ENCODE measurements at regions not wholly inside any gene's neighbourhood (a gene's known extent, or its start where the extent isn't known, plus 50 kb on each side); places are given as distances from the start of the nearest gene placed in this dataset.
"Not testable (repeated sequence)": the region's sequence is repeated elsewhere in the genome, so short reads cannot be mapped to it uniquely, and the experiment has no call there.

GRCh38 chr9:22217254-22217653, 208.1 kb upstream of the CDKN2B start:
- DNase-seq (ENCODE audit: low read depth in 1 of 2, low spot score in 1 of 2) = no peak

GRCh38 chr9:22225856-22226255, 216.8 kb upstream of the CDKN2B start:
- not testable (repeated sequence) for DNase-seq (ENCODE audit: low read depth in 1 of 2, low spot score in 1 of 2)

DNA sequence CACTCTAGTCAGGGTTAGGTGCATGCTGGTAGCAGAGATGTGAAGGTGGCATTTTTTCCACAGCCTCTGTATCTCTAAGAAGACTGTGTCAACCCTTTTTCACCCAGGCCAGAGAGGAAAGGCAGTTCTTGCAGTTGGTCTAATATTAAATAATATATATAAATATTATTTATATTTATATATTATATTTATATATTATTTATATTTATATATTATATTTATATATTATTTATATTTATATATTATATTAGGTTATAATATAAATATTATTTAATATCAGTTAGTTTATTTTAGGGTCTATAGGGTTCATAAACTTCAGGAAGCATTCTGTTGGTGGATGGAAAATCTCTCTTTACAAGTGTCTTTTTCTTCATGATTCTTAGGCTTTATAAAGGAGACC, 218.6 kb upstream of the DMRTA1 start:
- no peak for DNase-seq (ENCODE audit: low read depth in 1 of 2, low spot score in 1 of 2)

GRCh38 chr9:22228542-22228941, 218.1 kb upstream of the DMRTA1 start:
- DNase-seq (ENCODE audit: low read depth in 1 of 2, low spot score in 1 of 2) = no peak

GRCh38 chr9:22229069-22229468, 217.6 kb upstream of the DMRTA1 start:
- DNase-seq (ENCODE audit: low read depth in 1 of 2, low spot score in 1 of 2) = no peak

- DNase-seq (ENCODE audit: low read depth in 1 of 2, low spot score in 1 of 2) = not testable (repeated sequence)
Measured at GRCh38 chr9:22231309-22231708, 215.3 kb upstream of the DMRTA1 start.

DNA sequence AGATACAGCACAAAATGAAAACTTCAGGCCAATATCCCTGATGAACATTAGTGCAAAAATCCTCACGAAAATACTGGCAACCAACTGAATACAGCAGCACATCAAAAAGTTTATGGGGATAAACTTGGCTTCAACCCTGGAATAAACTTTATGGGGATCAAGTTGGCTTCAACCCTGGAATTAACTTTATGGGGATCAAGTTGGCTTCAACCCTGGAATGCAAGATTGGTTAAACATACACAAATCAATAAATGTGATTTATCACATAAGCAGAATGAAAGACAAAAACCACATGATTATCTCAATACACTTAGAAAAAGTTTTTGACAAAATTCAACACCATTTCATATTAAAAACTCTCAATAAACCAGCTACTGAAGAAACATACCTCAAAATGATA, 213.7 kb upstream of the DMRTA1 start:
- no peak for DNase-seq (ENCODE audit: low read depth in 1 of 2, low spot score in 1 of 2)

GRCh38 chr9:22237497-22238363, 208.9 kb upstream of the DMRTA1 start:
- DNase-seq (ENCODE audit: low read depth in 1 of 2, low spot score in 1 of 2) = no peak

DNA sequence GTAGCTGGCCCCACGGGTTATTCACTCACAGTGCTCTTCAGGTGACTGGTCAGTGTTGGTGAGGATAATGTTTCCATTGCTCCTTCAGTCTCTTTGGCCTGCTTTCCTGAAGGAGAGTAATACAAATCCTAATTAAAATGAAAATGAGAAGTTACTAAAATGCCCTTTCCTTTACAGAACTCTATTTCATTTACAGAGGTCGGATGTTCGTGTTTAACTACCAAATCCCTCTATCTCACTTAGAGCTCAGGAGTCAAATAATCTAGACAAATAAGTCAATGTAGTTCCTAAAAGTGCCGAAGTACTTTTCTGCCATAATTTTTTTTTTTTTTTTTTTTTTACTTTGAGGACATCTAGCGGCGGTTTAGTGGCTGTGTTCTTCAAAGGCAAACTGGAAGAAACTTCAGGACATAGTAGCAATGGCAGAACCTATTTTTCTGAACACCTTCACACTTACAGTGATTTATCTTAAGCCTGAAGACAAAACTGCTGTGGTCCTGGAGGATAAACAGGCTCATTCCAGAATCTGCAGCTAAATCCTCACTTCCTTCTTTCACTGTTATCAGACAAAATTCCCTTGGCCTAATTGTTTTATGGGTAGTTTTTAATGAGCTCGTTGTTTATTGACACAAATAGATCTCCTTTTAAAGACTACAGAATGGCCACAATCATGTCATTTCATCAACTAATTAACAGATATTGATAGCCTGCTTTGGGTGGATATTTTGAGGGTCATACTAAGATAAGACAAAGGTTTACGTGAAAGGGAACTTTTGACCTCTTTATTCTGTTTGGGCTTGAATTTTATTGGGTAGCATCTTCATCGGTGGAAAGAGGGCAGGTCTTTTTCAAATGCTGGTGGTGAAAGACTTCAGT, 207.6 kb upstream of the DMRTA1 start:
- no peak for DNase-seq (ENCODE audit: low read depth in 1 of 2, low spot score in 1 of 2)

- no peak for DNase-seq (ENCODE audit: low read depth in 1 of 2, low spot score in 1 of 2)
Measured at GRCh38 chr9:22240619-22241018, 206.0 kb upstream of the DMRTA1 start.

- no peak for DNase-seq (ENCODE audit: low read depth in 1 of 2, low spot score in 1 of 2)
Measured at GRCh38 chr9:22241024-22241423, 205.6 kb upstream of the DMRTA1 start.

DNA sequence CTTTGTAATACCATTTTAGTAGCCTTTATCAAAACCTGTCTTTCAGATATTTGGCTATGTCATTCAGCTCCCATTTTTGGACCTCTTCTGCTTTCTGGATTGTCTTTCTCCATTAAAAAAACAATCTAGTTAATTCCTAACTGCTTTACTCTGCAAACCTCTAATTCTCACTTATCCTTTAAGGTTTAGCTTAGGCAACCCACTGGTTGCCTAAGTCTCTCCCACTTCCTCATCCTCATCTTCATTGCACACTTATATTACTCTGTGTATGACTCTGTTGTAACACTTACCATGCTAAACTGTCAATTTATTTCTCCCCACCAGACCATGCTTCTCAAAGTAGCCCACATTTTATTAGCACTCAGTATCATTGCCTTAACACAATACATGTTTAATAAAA, 205.0 kb upstream of the DMRTA1 start:
- DNase-seq (ENCODE audit: low read depth in 1 of 2, low spot score in 1 of 2) = no peak

DNA sequence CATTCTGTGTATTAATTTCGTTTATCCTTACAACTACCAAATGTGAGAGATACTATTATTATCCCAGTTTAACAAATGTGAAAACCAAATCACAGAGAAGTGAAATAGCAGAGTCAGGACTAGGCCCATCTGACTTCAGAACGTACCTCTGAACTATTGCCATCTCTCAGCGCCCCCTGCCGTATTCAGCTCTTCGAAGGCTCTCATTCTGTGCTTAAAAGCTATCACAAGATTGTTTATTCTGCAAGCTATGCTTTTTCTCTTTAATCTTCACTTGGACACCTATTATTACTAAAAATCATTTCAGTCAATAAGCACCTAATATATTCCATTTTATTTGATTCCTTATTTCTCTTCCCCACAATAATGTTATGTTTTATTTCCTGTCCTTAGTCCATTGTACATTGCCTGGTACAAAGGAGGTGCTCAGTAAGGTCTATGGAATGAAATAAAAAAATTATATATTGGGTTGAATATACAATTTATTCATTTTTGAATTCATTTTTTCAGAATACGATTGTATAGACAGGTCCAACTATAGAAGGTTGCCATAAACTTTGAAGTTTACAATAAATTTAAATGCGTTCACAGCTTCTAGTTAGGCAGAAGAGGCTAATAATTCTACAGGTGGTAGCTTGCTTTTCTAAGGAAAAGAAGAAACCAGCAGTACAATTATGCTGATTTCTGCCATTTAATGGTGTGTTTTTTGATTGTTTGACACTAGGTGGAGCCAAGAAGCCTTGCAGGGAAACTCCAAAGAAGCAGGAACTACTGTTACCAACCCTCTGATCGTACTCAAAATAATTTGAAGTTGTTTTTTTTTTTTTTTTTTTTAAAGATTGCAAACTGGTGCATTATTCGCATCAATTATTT, 202.2 kb upstream of the DMRTA1 start:
- DNase-seq (ENCODE audit: low read depth in 1 of 2, low spot score in 1 of 2) = no peak

DNA sequence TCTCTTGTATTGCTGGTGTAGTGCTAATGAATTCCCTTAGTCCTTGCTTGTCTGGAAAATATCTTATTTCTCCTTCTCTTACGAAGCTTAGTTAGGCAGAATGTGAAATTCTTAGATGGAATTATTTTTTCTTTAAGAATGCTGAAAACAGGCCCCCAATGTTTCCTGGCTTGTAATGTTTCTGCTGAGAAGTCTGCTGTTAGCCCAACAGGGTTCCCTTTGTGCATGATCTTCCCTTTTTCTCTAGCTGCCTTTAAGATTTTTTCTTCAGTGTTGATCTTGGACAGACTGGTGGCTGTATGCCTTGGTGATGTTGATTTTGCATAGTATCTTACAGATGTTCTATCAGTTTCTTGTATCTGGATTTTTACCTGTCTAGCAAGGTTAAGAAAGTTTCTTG, 191.3 kb upstream of the DMRTA1 start:
- DNase-seq (ENCODE audit: low read depth in 1 of 2, low spot score in 1 of 2) = no peak

DNA sequence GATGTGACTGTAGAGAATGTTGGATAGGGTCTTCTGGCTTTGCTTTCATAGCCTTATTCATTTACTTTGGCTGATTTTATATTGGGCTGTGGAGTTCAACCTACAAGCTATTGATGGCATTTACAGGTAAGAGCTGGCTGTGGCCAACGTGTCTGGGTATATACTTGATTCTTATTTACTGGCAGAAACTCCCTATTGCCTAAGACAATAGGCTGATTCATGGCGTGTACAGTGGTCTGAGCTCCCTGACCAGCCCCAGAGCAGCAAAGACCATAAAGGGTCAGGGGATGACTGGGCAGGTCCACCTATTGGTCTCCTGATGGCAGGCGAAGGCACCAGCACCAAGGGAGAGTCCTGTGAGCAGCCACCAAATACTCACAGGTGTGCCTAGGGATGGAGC, 190.2 kb upstream of the DMRTA1 start:
- DNase-seq (ENCODE audit: low read depth in 1 of 2, low spot score in 1 of 2) = no peak

DNA sequence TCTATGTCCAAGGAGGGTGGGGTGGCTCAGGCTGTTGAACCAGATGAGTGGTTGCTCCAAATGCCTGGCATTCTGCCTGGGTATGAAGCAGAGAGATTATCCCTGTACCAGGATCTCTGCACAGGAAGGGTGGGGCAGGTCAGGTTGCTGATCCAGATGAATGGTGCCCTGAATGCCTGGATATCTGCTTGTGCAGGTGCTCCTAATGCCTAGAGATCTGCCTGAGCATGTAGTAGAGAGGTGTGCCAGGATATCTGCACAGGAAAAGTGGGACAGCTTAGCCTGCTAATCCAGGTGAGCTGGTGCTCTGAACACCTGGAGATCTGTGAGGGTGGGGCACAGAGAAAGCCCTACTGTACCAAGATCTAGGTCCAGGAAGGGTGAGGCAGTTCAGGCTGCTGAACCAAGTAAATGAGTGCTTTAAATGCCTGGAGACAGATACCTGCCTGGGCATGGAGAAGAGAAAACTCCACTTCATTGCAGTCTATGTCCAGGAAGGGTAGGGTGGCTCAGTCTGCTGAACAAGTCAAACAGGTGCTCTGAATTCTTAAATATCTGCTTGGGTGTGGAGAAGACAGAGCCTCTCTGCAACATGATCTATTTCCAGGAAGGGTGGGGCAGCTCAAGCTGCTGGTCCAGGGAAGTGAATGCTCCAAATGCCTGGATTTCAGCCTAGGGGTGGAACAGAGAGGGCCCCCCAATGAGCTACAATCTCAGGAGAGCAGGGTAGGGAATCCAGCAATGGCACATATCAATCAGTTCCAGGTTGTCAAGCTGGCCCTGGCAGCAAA, 189.4 kb upstream of the DMRTA1 start:
- DNase-seq (ENCODE audit: low read depth in 1 of 2, low spot score in 1 of 2) = no peak

GRCh38 chr9:22265038-22265437, 181.6 kb upstream of the DMRTA1 start:
- no peak for DNase-seq (ENCODE audit: low read depth in 1 of 2, low spot score in 1 of 2)

GRCh38 chr9:22265534-22265933, 181.1 kb upstream of the DMRTA1 start:
- no peak for DNase-seq (ENCODE audit: low read depth in 1 of 2, low spot score in 1 of 2)

- no peak for DNase-seq (ENCODE audit: low read depth in 1 of 2, low spot score in 1 of 2)
Measured at GRCh38 chr9:22274477-22274876, 172.1 kb upstream of the DMRTA1 start.

- no peak for DNase-seq (ENCODE audit: low read depth in 1 of 2, low spot score in 1 of 2)
Measured at GRCh38 chr9:22278426-22278825, 168.2 kb upstream of the DMRTA1 start.
